ENCODE measurements at regions not wholly inside any gene's neighbourhood (a gene's known extent, or its start where the extent isn't known, plus 50 kb on each side); places are given as distances from the start of the nearest gene placed in this dataset.
"Not testable (repeated sequence)": the region's sequence is repeated elsewhere in the genome, so short reads cannot be mapped to it uniquely, and the experiment has no call there.

GRCh38 chr5:51159164-51159563 lies 224.1 kb upstream of the ISL1 start:
- peaks cover 0 to 10% of the 10 kb centered on the region in 2 donors for H3K9me3 ChIP-seq (ENCODE audit: control insufficient read depth in 2 of 2, insufficient read depth in 1 of 2, low read depth in 1 of 2, low read length in 1 of 2)
- no peaks in the 10 kb centered on the region for H3K27me3 ChIP-seq (ENCODE audit: control insufficient read depth in 3 of 3, insufficient read depth in 3 of 3, low read length in 3 of 3)
- no peak overlapping the region for H3K27ac ChIP-seq (ENCODE audit: low read depth in 1 of 3, low read length in 2 of 3)
- FAIRE-seq (no peak), DNase-seq (no peak)
- H3K36me3 ChIP-seq (ENCODE audit: control insufficient read depth in 3 of 3, insufficient read depth in 2 of 3, low read depth in 1 of 3, low read length in 3 of 3), result no peaks in the 10 kb centered on the region
- 86 to 88% (median 86%) methylated on average over 5 of the region's 5 CpGs for WGBS, 3 donors
- no peak overlapping the region for H3K4me3 ChIP-seq (ENCODE audit: low read depth in 1 of 3, low read length in 3 of 3)
- no peaks in the 10 kb centered on the region for H3K4me1 ChIP-seq (ENCODE audit: control insufficient read depth in 3 of 3, insufficient read depth in 2 of 3, low read depth in 1 of 3, low read length in 2 of 3)

DNA sequence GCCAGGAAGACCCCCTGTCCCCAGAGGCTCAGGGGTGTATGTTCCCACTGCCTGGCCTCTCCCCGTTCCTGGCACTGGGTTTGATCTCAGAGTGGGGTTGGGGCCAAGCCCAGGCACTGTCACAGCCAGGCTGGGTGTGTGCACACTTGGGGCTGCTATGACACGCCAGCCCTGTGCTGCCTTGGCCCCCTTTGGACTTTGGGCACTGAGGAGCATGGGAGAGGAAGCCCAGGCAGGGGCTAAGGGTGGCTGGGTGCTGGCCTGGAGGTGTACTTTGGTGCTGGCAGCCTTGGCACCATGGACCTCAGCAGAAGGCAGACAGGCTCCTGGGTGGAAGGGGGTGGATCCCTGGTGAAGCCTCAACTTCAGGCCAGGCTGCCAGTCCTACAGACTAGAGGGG lies 223.6 kb upstream of the ISL1 start:
- no peak for DNase-seq
- WGBS, 3 donors, result 25 to 54% (median 53%) methylated on average over 2 of the region's 2 CpGs
- Histone ChIP-seq H3K27ac (ENCODE audit: low read depth in 1 of 3, low read length in 2 of 3) (no peak overlapping the region), H3K9me3 (ENCODE audit: control insufficient read depth in 2 of 2, insufficient read depth in 1 of 2, low read depth in 1 of 2, low read length in 1 of 2) (peaks cover 0 to 10% of the 10 kb centered on the region in 2 donors), H3K4me3 (ENCODE audit: low read depth in 1 of 3, low read length in 3 of 3) (no peak overlapping the region), H3K27me3 (ENCODE audit: control insufficient read depth in 3 of 3, insufficient read depth in 3 of 3, low read length in 3 of 3) (no peaks in the 10 kb centered on the region), H3K36me3 (ENCODE audit: control insufficient read depth in 3 of 3, insufficient read depth in 2 of 3, low read depth in 1 of 3, low read length in 3 of 3) (no peaks in the 10 kb centered on the region), H3K4me1 (ENCODE audit: control insufficient read depth in 3 of 3, insufficient read depth in 2 of 3, low read depth in 1 of 3, low read length in 2 of 3) (no peaks in the 10 kb centered on the region)
- no peak for FAIRE-seq

GRCh38 chr5:51162245-51162644 lies 221.0 kb upstream of the ISL1 start:
- H3K9me3 ChIP-seq (ENCODE audit: control insufficient read depth in 2 of 2, insufficient read depth in 1 of 2, low read depth in 1 of 2, low read length in 1 of 2), result peaks cover 0 to 10% of the 10 kb centered on the region in 2 donors
- no peak overlapping the region for H3K4me3 ChIP-seq (ENCODE audit: low read depth in 1 of 3, low read length in 3 of 3)
- no peaks in the 10 kb centered on the region for H3K4me1 ChIP-seq (ENCODE audit: control insufficient read depth in 3 of 3, insufficient read depth in 2 of 3, low read depth in 1 of 3, low read length in 2 of 3)
- no peak for DNase-seq
- no peaks in the 10 kb centered on the region for H3K36me3 ChIP-seq (ENCODE audit: control insufficient read depth in 3 of 3, insufficient read depth in 2 of 3, low read depth in 1 of 3, low read length in 3 of 3)
- H3K27ac ChIP-seq (ENCODE audit: low read depth in 1 of 3, low read length in 2 of 3), result no peak overlapping the region
- no peak for FAIRE-seq
- H3K27me3 ChIP-seq (ENCODE audit: control insufficient read depth in 3 of 3, insufficient read depth in 3 of 3, low read length in 3 of 3), result no peaks in the 10 kb centered on the region

- not testable (repeated sequence) for H3K27me3 ChIP-seq (ENCODE audit: control insufficient read depth in 3 of 3, insufficient read depth in 3 of 3, low read length in 3 of 3); H3K27ac ChIP-seq (ENCODE audit: low read depth in 1 of 3, low read length in 2 of 3); H3K4me3 ChIP-seq (ENCODE audit: low read depth in 1 of 3, low read length in 3 of 3); DNase-seq; H3K9me3 ChIP-seq (ENCODE audit: control insufficient read depth in 2 of 2, insufficient read depth in 1 of 2, low read depth in 1 of 2, low read length in 1 of 2); H3K36me3 ChIP-seq (ENCODE audit: control insufficient read depth in 3 of 3, insufficient read depth in 2 of 3, low read depth in 1 of 3, low read length in 3 of 3); H3K4me1 ChIP-seq (ENCODE audit: control insufficient read depth in 3 of 3, insufficient read depth in 2 of 3, low read depth in 1 of 3, low read length in 2 of 3); FAIRE-seq
- WGBS, 3 donors, result 81 to 93% (median 92%) methylated on average over 12 of the region's 12 CpGs
Measured at GRCh38 chr5:51165621-51166020, 217.6 kb upstream of the ISL1 start.

DNA sequence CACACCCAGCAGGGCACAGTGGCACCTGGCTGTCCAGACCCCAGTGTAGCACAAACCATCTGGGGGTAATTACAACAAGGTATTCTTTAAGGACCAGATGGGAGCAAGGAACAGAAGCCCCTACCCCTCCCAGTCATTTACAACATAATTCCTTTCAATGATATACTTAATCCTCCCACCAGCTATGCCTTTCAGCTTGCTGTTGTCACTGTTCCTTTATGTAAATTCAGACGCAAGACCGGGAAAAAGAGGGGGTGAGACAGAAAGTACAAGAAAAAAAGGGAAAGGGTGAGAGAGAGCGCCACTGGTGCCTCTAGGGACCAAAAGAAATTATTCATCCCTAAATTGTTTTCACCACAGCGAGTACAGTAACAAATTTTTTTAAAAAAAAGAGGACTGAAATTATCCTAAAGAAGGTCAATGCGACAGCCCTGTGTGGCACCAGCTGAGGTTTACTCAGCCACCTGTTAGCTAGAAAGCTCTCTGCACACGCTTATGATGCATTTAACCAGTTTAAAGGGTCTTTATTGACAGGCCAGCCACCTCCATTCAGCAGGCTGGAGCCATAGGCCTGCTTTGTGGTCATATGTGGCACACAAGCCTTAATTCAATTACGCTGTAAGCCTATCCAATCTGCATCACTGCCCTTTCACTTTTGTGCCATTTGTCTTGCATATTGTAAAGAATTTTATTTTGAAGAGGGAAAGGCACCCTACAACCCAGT lies 210.2 kb upstream of the ISL1 start:
- no peak for FAIRE-seq
- Histone ChIP-seq H3K4me1 (ENCODE audit: control insufficient read depth in 3 of 3, insufficient read depth in 2 of 3, low read depth in 1 of 3, low read length in 2 of 3) (no peaks in the 10 kb centered on the region), H3K4me3 (ENCODE audit: low read depth in 1 of 3, low read length in 3 of 3) (no peak overlapping the region), H3K27ac (ENCODE audit: low read depth in 1 of 3, low read length in 2 of 3) (no peak overlapping the region), H3K9me3 (ENCODE audit: control insufficient read depth in 2 of 2, insufficient read depth in 1 of 2, low read depth in 1 of 2, low read length in 1 of 2) (no peaks in the 10 kb centered on the region), H3K27me3 (ENCODE audit: control insufficient read depth in 3 of 3, insufficient read depth in 3 of 3, low read length in 3 of 3) (no peaks in the 10 kb centered on the region), H3K36me3 (ENCODE audit: control insufficient read depth in 3 of 3, insufficient read depth in 2 of 3, low read depth in 1 of 3, low read length in 3 of 3) (no peaks in the 10 kb centered on the region)
- 33 to 43% (median 36%) methylated on average over 7 of the region's 7 CpGs for WGBS, 3 donors
- DNase-seq, result no peak

- DNase-seq, result no peak
- H3K27me3 ChIP-seq (ENCODE audit: control insufficient read depth in 3 of 3, insufficient read depth in 3 of 3, low read length in 3 of 3), result no peaks in the 10 kb centered on the region
- FAIRE-seq, result no peak
- no peaks in the 10 kb centered on the region for H3K4me1 ChIP-seq (ENCODE audit: control insufficient read depth in 3 of 3, insufficient read depth in 2 of 3, low read depth in 1 of 3, low read length in 2 of 3)
- WGBS, 3 donors, result 53 to 57% (median 55%) methylated on average over 3 of the region's 3 CpGs
- H3K4me3 ChIP-seq (ENCODE audit: low read depth in 1 of 3, low read length in 3 of 3), result no peak overlapping the region
- no peaks in the 10 kb centered on the region for H3K9me3 ChIP-seq (ENCODE audit: control insufficient read depth in 2 of 2, insufficient read depth in 1 of 2, low read depth in 1 of 2, low read length in 1 of 2)
- no peak overlapping the region for H3K27ac ChIP-seq (ENCODE audit: low read depth in 1 of 3, low read length in 2 of 3)
- no peaks in the 10 kb centered on the region for H3K36me3 ChIP-seq (ENCODE audit: control insufficient read depth in 3 of 3, insufficient read depth in 2 of 3, low read depth in 1 of 3, low read length in 3 of 3)
Measured at GRCh38 chr5:51181208-51181894, 201.9 kb upstream of the ISL1 start.

- no peak for FAIRE-seq
- Histone ChIP-seq H3K27me3 (ENCODE audit: control insufficient read depth in 3 of 3, insufficient read depth in 3 of 3, low read length in 3 of 3) (no peaks in the 10 kb centered on the region), H3K36me3 (ENCODE audit: control insufficient read depth in 3 of 3, insufficient read depth in 2 of 3, low read depth in 1 of 3, low read length in 3 of 3) (no peaks in the 10 kb centered on the region), H3K27ac (ENCODE audit: low read depth in 1 of 3, low read length in 2 of 3) (no peak overlapping the region), H3K4me3 (ENCODE audit: low read depth in 1 of 3, low read length in 3 of 3) (no peak overlapping the region), H3K4me1 (ENCODE audit: control insufficient read depth in 3 of 3, insufficient read depth in 2 of 3, low read depth in 1 of 3, low read length in 2 of 3) (no peaks in the 10 kb centered on the region), H3K9me3 (ENCODE audit: control insufficient read depth in 2 of 2, insufficient read depth in 1 of 2, low read depth in 1 of 2, low read length in 1 of 2) (no peaks in the 10 kb centered on the region)
- 62 to 72% (median 71%) methylated on average over 4 of the region's 4 CpGs for WGBS, 3 donors
- no peak for DNase-seq
Measured at GRCh38 chr5:51185850-51186329, 197.4 kb upstream of the ISL1 start.

- Histone ChIP-seq H3K4me1 (ENCODE audit: control insufficient read depth in 3 of 3, insufficient read depth in 2 of 3, low read depth in 1 of 3, low read length in 2 of 3) (no peaks in the 10 kb centered on the region), H3K9me3 (ENCODE audit: control insufficient read depth in 2 of 2, insufficient read depth in 1 of 2, low read depth in 1 of 2, low read length in 1 of 2) (no peaks in the 10 kb centered on the region), H3K27ac (ENCODE audit: low read depth in 1 of 3, low read length in 2 of 3) (no peak overlapping the region), H3K36me3 (ENCODE audit: control insufficient read depth in 3 of 3, insufficient read depth in 2 of 3, low read depth in 1 of 3, low read length in 3 of 3) (no peaks in the 10 kb centered on the region), H3K4me3 (ENCODE audit: low read depth in 1 of 3, low read length in 3 of 3) (no peak overlapping the region), H3K27me3 (ENCODE audit: control insufficient read depth in 3 of 3, insufficient read depth in 3 of 3, low read length in 3 of 3) (no peaks in the 10 kb centered on the region)
- DNase-seq (no peak), FAIRE-seq (no peak)
- 66 to 73% (median 71%) methylated on average over 6 of the region's 6 CpGs for WGBS, 3 donors
Measured at GRCh38 chr5:51188001-51188591, 195.2 kb upstream of the ISL1 start.
